ENCODE measurements at regions not wholly inside any gene's neighbourhood (a gene's known extent, or its start where the extent isn't known, plus 50 kb on each side); places are given as distances from the start of the nearest gene placed in this dataset.
"Not testable (repeated sequence)": the region's sequence is repeated elsewhere in the genome, so short reads cannot be mapped to it uniquely, and the experiment has no call there.

DNA sequence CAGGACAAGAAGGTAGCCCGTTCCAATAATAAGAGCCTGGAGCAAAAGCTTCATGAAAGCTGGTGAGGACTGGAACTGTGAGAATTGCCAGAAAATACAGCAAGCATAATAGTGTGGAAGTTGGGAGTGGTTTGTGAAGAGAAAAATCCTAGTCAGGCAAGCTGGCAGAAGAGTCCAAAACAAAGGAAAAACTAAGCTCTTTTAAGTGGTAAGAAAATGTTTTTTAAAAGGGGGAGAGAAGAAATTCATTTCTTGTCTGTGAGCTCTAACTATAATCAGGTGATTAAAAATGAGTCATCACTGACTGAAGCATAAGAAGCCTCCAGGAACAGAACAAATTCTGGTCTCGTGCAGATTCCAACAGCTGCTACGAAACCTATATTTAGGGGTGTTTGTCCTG is 102.6 kb downstream of the CAAP1 start:
- 7 to 19% (median 10%) methylated on average over 3 of the region's 3 CpGs for WGBS, 3 donors
- no peak for DNase-seq
- Histone ChIP-seq H3K27me3 (no peaks in the 10 kb centered on the region), H3K9me3 (no peaks in the 10 kb centered on the region), H3K27ac (no peak overlapping the region), H3K4me1 (ENCODE audit: insufficient read depth) (peaks cover 3% of the 10 kb centered on the region), H3K36me3 (no peaks in the 10 kb centered on the region), H3K4me3 (no peak overlapping the region)
- TF ChIP-seq, protein P1, sequence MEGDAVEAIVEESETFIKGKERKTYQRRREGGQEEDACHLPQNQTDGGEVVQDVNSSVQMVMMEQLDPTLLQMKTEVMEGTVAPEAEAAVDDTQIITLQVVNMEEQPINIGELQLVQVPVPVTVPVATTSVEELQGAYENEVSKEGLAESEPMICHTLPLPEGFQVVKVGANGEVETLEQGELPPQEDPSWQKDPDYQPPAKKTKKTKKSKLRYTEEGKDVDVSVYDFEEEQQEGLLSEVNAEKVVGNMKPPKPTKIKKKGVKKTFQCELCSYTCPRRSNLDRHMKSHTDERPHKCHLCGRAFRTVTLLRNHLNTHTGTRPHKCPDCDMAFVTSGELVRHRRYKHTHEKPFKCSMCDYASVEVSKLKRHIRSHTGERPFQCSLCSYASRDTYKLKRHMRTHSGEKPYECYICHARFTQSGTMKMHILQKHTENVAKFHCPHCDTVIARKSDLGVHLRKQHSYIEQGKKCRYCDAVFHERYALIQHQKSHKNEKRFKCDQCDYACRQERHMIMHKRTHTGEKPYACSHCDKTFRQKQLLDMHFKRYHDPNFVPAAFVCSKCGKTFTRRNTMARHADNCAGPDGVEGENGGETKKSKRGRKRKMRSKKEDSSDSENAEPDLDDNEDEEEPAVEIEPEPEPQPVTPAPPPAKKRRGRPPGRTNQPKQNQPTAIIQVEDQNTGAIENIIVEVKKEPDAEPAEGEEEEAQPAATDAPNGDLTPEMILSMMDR (IDR thresholded peaks at IDR 0.05): no peak
- TF ChIP-seq EP300 (IDR thresholded peaks at IDR 0.05) (no peak), POLR2A (IDR thresholded peaks at IDR 0.05) (no peak)
- intact Hi-C loops (cut with DNase I): no loop called here

DNA sequence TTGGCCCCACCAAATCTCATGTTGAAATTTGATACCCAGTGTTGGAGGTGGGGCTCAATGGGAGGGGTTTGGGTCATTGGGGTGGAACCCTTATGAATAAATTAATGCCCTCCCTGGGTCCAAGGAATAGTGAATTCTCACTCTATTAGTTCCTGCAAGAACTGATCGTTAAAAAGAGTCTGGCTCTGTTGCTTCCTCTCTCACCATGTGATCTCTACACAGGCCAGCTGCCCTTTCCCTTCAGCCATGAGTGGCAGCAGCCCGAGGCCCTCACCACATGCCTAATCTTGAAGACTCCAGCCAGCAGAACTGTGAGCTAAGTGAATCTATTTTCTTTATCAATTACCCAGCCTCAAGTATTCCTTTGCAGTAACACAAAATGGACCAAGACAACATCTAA is 106.0 kb downstream of the CAAP1 start:
- peaks cover 3% of the 10 kb centered on the region for H3K4me1 ChIP-seq (ENCODE audit: insufficient read depth)
- H3K27me3 ChIP-seq: no peaks in the 10 kb centered on the region
- TF ChIP-seq POLR2A (IDR thresholded peaks at IDR 0.05) (no peak), EP300 (IDR thresholded peaks at IDR 0.05) (no peak)
- TF ChIP-seq, protein P1 (IDR thresholded peaks at IDR 0.05): no peak
- no peak for DNase-seq
- no peak overlapping the region for H3K4me3 ChIP-seq
- H3K27ac ChIP-seq: no peak overlapping the region
- 44 to 53% (median 48%) methylated on average over 2 of the region's 2 CpGs for WGBS, 3 donors
- no peaks in the 10 kb centered on the region for H3K9me3 ChIP-seq
- H3K36me3 ChIP-seq: no peaks in the 10 kb centered on the region
- intact Hi-C loops (cut with DNase I): no loop called here

DNA sequence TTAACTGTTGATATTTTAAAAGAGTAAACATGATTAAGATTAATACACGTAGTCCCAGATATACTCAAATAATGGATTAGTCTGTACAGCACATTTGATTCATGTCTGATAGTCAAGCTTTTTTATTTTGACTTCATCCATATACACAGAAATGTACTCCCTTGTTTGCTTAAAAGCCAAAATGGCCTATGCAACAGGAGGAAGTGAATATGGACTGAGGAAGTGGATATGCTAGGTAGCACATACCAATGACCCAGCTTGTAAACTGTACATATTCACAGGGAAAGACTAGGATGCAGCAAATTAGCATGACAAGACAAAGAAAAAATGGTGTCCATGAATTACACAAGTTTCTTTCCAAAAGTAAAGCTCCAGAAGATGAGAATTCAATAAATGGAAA is 109.7 kb downstream of the CAAP1 start:
- no peaks in the 10 kb centered on the region for H3K9me3 ChIP-seq
- no peaks in the 10 kb centered on the region for H3K4me1 ChIP-seq (ENCODE audit: insufficient read depth)
- intact Hi-C loops (cut with DNase I): loop anchor here in 1 of 4 donors (2.0 kb wide), 1 partner anchor 16 kb away; no protein-coding TSS in a partner anchor
- no peaks in the 10 kb centered on the region for H3K36me3 ChIP-seq
- no peak for TF ChIP-seq EP300 (IDR thresholded peaks at IDR 0.05)
- TF ChIP-seq, protein P1 (IDR thresholded peaks at IDR 0.05): no peak
- TF ChIP-seq POLR2A (IDR thresholded peaks at IDR 0.05): no peak
- WGBS, 3 donors: 16 to 62% (median 33%) methylated on average over 1 of the region's 1 CpG
- no peak overlapping the region for H3K27ac ChIP-seq
- DNase-seq: no peak
- no peak overlapping the region for H3K4me3 ChIP-seq
- no peaks in the 10 kb centered on the region for H3K27me3 ChIP-seq

DNA sequence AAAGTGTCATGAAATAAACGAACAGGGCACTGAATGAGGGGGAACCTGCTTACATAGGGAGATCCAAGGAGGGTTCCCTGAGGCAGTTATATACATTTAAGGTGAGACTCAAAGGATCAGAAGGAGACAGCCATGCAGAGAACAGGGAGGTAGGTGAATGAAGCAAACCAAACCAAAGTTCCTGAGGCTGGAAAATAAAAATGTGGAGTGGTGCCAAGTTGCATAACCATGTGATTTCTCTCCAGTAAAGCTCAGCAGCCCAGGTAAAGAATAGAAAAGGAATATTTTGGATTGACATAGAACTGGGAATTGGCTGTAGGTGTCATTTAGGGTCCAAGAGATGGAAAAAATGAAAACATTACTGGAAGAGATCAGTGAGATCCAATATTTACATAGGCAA is 110.7 kb downstream of the CAAP1 start:
- intact Hi-C loops (cut with DNase I): loop anchor here in 1 of 4 donors (2.0 kb wide), 1 partner anchor 17 kb away; no protein-coding TSS in a partner anchor
- 0 to 2% (median 0%) methylated on average over 1 of the region's 1 CpG for WGBS, 3 donors
- TF ChIP-seq, protein P1 (IDR thresholded peaks at IDR 0.05): no peak
- TF ChIP-seq POLR2A (IDR thresholded peaks at IDR 0.05) (no peak), EP300 (IDR thresholded peaks at IDR 0.05) (no peak)
- H3K27me3 ChIP-seq: no peaks in the 10 kb centered on the region
- no peak for DNase-seq
- no peaks in the 10 kb centered on the region for H3K4me1 ChIP-seq (ENCODE audit: insufficient read depth)
- H3K36me3 ChIP-seq: no peaks in the 10 kb centered on the region
- no peaks in the 10 kb centered on the region for H3K9me3 ChIP-seq
- no peak overlapping the region for H3K4me3 ChIP-seq
- no peak overlapping the region for H3K27ac ChIP-seq

DNA sequence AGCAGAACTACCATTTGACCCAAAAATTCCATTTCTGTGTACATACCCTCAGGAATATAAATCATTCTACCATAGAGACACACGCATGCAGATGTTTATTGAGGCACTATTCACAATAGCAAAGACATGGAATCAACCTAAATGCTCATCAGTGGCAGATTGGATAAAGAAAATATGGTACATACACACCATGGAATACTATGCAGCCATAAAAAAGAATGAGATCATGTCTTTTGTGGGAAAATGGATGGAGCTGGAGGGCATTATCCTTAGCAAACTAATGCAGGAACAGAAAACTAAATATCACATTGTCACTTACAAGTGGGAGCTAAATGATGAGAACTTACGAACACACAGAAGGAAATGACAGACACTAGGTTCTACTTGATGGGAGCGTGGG is 112.3 kb downstream of the CAAP1 start:
- DNase-seq; intact Hi-C loops (cut with DNase I); H3K4me1 ChIP-seq (ENCODE audit: insufficient read depth); H3K27ac ChIP-seq; H3K36me3 ChIP-seq; H3K27me3 ChIP-seq; H3K4me3 ChIP-seq; H3K9me3 ChIP-seq: not testable (repeated sequence)
- WGBS, 3 donors: 72 to 91% (median 76%) methylated on average over 3 of the region's 3 CpGs
